A549 (cell line): ENCODE measurements at regions not wholly inside any gene's neighbourhood (a gene's known extent, or its start where the extent isn't known, plus 50 kb on each side); places are given as distances from the start of the nearest gene placed in this dataset.

Experiments used
- ATAC-seq, 2 experiments: fragments of 200-7000 bp in 1 of 2; fragments of >200 bp in 1 of 2; cut with Nextera tagmentation in 1 of 2; cut with Tn5 transposase in 1 of 2; 3 replicates each; pipeline versions ENCODE4 v1.8.0 to v1.9.1; 2018 to 2020; ENCODE audit warnings: mild to moderate bottlenecking in 1 of 2, moderate library complexity in 1 of 2
- CTCF ChIA-PET: fragments of 300-600 bp; sonication (Branson Sonifier 250); formaldehyde crosslinking; extraction: SDS; loops from one replicate; lab custom pipeline; 2021; ENCODE audit warnings: antibody characterized with exemption, inconsistent platforms; lab: Yijun Ruan, JAX
- POLR2A ChIA-PET: fragments of 350-600 bp; formaldehyde crosslinking; extraction: SDS; loops from one replicate; lab custom pipeline; 2021; ENCODE audit warnings: antibody characterized with exemption, inconsistent platforms; lab: Yijun Ruan, JAX
- DNase-seq, 2 experiments: peaks; one replicate each; pipeline versions ENCODE4 v3.0.0 to v3.0.0-alpha.2; 2011 to 2016; ENCODE audit warnings: low read depth in 1 of 2, low spot score in 1 of 2
- FAIRE-seq: peaks from 2 replicates; lab custom pipeline; 2011; peaks lifted over from hg19 to GRCh38; lab: Jason Lieb, UNC
- H3K27ac ChIP-seq, 2 experiments: fragments of >200 bp; sonication (Bioruptor Twin); formaldehyde crosslinking; 3 replicates each; pipeline ENCODE4 v1.5.1; 2016 to 2017
- H3K4me1 ChIP-seq: fragments of >200 bp; sonication (Bioruptor Twin); formaldehyde crosslinking; 3 replicates; pipeline ENCODE4 v1.6.1; 2016
- H3K4me2 ChIP-seq: fragments of >200 bp; sonication (Bioruptor Twin); formaldehyde crosslinking; 3 replicates; pipeline ENCODE4 v1.6.1; 2016
- H3K4me3 ChIP-seq: fragments of >200 bp; sonication (Bioruptor Twin); formaldehyde crosslinking; 3 replicates; pipeline ENCODE4 v1.5.1; 2016
- H3K9me3 ChIP-seq: fragments of >200 bp; sonication (Bioruptor Twin); formaldehyde crosslinking; 3 replicates; pipeline ENCODE4 v1.6.1; 2016
- CBX2 ChIP-seq: fragments of 200-600 bp; sonication (generic); IDR thresholded peaks from 2 replicates; pipeline ENCODE4 v1.6.1; 2016; ENCODE audit warnings: low read depth, mild to moderate bottlenecking, borderline replicate concordance
- EHF ChIP-seq: fragments of 250-450 bp; sonication (Bioruptor Pico); IDR thresholded peaks from 2 replicates; pipeline ENCODE4 v1.5.0; 2020; ENCODE audit warnings: mild to moderate bottlenecking
- HDAC2 ChIP-seq: fragments of 200-600 bp; sonication (generic); IDR thresholded peaks from 2 replicates; pipeline ENCODE4 v1.6.1; 2016
- HOXA7 ChIP-seq: fragments of 250-450 bp; sonication (Bioruptor Pico); IDR thresholded peaks from 2 replicates; pipeline ENCODE4 v1.5.0; 2020; ENCODE audit warnings: mild to moderate bottlenecking, moderate library complexity
- JUNB ChIP-seq: fragments of >200 bp; sonication (Bioruptor Twin); formaldehyde crosslinking; IDR thresholded peaks from 2 replicates; pipeline ENCODE4 v1.6.1; 2016
- MAFK ChIP-seq: fragments of 450-650 bp; IDR thresholded peaks from 2 replicates; pipeline ENCODE4 v1.6.1; 2014; ENCODE audit not compliant: partially characterized antibody
- MYC ChIP-seq: IDR thresholded peaks from 2 replicates; pipeline ENCODE4 v1.6.1; 2012; ENCODE audit warnings: mild to moderate bottlenecking, inconsistent platforms, low read length, improper control_type of control experiment, borderline replicate concordance
- NFE2L2 ChIP-seq: fragments of 150-350 bp; conservative IDR thresholded peaks from 2 replicates; pipeline ENCODE4 v1.6.1; 2014; ENCODE audit warnings: low read length
- NPAS2 ChIP-seq: fragments of 250-450 bp; sonication (Bioruptor Pico); IDR thresholded peaks from 2 replicates; pipeline ENCODE4 v1.8.0; 2022; ENCODE audit warnings: mild to moderate bottlenecking, moderate library complexity, borderline replicate concordance
- POLR2AphosphoS2 ChIP-seq: conservative IDR thresholded peaks from 2 replicates; pipeline ENCODE4 v1.6.1; 2012; ENCODE audit warnings: low read length, improper control_type of control experiment, inconsistent platforms
- TFCP2L1 ChIP-seq: fragments of 250-450 bp; sonication (Bioruptor Pico); IDR thresholded peaks from 2 replicates; pipeline ENCODE4 v1.5.0; 2021; ENCODE audit warnings: mild to moderate bottlenecking
- TP53 ChIP-seq: fragments of 250-450 bp; sonication (Bioruptor Pico); IDR thresholded peaks from 2 replicates; pipeline ENCODE4 v1.5.0; 2021; ENCODE audit warnings: mild to moderate bottlenecking, moderate library complexity
- ZFP36 ChIP-seq: fragments of 450-650 bp; IDR thresholded peaks from 2 replicates; pipeline ENCODE4 v1.6.1; 2014; ENCODE audit warnings: borderline replicate concordance; ENCODE audit not compliant: partially characterized antibody
- ZNF302 ChIP-seq: fragments of 250-450 bp; sonication (Bioruptor Pico); IDR thresholded peaks from 2 replicates; pipeline ENCODE4 v1.9.0; 2021; ENCODE audit warnings: inconsistent platforms, mild to moderate bottlenecking, moderate library complexity
- WGBS: methylation state at CpG from one replicate; pipeline ENCODE4 v1.1.6; 2017; ENCODE audit errors: missing lambda C conversion rate; 5-methylcytosine and 5-hydroxymethylcytosine counted together
- TF ChIP-seq, protein P1 (sequence below): fragments of >200 bp; sonication (Bioruptor Twin); formaldehyde crosslinking; IDR thresholded peaks from 3 replicates; pipeline ENCODE4 v1.5.1; 2016
- TF ChIP-seq, protein P2 (sequence below): IDR thresholded peaks from 2 replicates; pipeline ENCODE4 v1.6.1; 2012
- TF ChIP-seq, protein P3 (sequence below): fragments of 250-450 bp; sonication (Bioruptor Pico); IDR thresholded peaks from 2 replicates; pipeline ENCODE4 v1.5.0; 2020; ENCODE audit warnings: low read depth, mild to moderate bottlenecking, moderate library complexity
- TF ChIP-seq, protein P4 (sequence below): fragments of >200 bp; sonication (Bioruptor Twin); formaldehyde crosslinking; IDR thresholded peaks from 3 replicates; pipeline ENCODE4 v1.6.1; 2016
- TF ChIP-seq, protein P5 (sequence below): IDR thresholded peaks from 2 replicates; pipeline ENCODE4 v1.6.1; 2012; ENCODE audit warnings: low read depth, borderline replicate concordance

DNA sequence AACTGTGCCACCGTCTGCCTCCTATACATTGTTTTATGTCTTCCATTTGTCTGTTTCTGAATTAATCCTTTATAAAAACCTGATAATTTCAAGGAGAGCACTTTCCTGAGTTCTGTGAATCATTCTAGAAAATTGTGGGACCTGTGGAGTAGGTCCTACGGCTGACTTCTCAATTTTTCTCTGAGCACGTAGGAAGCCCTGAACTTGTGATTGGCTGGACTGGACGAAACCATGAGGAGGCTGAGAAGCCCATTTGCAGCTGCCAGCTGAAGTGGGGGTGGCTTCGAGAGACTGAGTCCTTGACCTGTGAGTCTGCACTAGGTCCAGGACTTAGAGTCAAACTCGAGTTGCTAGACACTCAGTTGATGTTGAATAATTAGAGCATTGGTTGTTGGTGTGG lies 277.1 kb upstream of the NCAM2 start:
- ATAC-seq (no peak), FAIRE-seq (no peak), DNase-seq (no peak)
- no peak overlapping the region for H3K4me3 ChIP-seq
- H3K4me2 ChIP-seq: no peak overlapping the region
- no peak overlapping the region for H3K27ac ChIP-seq
- H3K9me3 ChIP-seq: no peaks in the 10 kb centered on the region
- ChIA-PET POLR2A (no interaction called here), CTCF (no interaction called here)
- TF ChIP-seq MYC (no peak), TP53 (CRISPR knock-in tag) (no peak), POLR2AphosphoS2 (no peak), ZFP36 (no peak), HOXA7 (CRISPR knock-in tag) (no peak), JUNB (no peak), TFCP2L1 (CRISPR knock-in tag) (no peak), CBX2 (no peak), NPAS2 (CRISPR knock-in tag) (no peak)
- TF ChIP-seq, protein P1, sequence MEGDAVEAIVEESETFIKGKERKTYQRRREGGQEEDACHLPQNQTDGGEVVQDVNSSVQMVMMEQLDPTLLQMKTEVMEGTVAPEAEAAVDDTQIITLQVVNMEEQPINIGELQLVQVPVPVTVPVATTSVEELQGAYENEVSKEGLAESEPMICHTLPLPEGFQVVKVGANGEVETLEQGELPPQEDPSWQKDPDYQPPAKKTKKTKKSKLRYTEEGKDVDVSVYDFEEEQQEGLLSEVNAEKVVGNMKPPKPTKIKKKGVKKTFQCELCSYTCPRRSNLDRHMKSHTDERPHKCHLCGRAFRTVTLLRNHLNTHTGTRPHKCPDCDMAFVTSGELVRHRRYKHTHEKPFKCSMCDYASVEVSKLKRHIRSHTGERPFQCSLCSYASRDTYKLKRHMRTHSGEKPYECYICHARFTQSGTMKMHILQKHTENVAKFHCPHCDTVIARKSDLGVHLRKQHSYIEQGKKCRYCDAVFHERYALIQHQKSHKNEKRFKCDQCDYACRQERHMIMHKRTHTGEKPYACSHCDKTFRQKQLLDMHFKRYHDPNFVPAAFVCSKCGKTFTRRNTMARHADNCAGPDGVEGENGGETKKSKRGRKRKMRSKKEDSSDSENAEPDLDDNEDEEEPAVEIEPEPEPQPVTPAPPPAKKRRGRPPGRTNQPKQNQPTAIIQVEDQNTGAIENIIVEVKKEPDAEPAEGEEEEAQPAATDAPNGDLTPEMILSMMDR: no peak
- TF ChIP-seq, protein P2, sequence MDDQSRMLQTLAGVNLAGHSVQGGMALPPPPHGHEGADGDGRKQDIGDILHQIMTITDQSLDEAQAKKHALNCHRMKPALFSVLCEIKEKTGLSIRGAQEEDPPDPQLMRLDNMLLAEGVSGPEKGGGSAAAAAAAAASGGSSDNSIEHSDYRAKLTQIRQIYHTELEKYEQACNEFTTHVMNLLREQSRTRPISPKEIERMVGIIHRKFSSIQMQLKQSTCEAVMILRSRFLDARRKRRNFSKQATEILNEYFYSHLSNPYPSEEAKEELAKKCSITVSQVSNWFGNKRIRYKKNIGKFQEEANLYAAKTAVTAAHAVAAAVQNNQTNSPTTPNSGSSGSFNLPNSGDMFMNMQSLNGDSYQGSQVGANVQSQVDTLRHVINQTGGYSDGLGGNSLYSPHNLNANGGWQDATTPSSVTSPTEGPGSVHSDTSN: no peak
- TF ChIP-seq, protein P3, sequence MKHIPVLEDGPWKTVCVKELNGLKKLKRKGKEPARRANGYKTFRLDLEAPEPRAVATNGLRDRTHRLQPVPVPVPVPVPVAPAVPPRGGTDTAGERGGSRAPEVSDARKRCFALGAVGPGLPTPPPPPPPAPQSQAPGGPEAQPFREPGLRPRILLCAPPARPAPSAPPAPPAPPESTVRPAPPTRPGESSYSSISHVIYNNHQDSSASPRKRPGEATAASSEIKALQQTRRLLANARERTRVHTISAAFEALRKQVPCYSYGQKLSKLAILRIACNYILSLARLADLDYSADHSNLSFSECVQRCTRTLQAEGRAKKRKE (CRISPR knock-in tag): no peak
- TF ChIP-seq, protein P4, sequence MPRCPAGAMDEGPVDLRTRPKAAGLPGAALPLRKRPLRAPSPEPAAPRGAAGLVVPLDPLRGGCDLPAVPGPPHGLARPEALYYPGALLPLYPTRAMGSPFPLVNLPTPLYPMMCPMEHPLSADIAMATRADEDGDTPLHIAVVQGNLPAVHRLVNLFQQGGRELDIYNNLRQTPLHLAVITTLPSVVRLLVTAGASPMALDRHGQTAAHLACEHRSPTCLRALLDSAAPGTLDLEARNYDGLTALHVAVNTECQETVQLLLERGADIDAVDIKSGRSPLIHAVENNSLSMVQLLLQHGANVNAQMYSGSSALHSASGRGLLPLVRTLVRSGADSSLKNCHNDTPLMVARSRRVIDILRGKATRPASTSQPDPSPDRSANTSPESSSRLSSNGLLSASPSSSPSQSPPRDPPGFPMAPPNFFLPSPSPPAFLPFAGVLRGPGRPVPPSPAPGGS: no peak
- no peaks in the 10 kb centered on the region for H3K4me1 ChIP-seq
- WGBS: 5% methylated on average over 6 of the region's 6 CpGs

DNA sequence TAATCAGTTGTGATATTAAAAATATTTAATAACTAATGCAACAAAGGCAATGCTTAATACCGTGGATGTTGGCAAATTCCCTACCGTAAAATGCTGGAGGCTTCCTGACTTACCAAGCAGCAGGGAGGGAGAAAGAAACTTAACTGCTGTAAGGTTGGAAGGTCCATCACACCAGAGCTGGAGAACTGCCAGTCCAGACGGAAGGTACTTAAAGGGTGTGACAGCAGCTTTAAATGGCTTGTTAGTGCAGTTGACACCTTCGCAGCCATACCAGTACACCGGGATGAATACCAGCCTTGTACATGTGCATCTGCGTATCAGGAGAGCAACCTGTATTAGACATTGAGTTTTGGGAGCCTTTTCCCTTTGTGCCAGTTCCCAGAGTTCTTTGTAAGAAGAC lies 269.5 kb upstream of the NCAM2 start:
- Histone ChIP-seq H3K4me2 (no peak overlapping the region), H3K9me3 (no peaks in the 10 kb centered on the region), H3K4me1 (no peaks in the 10 kb centered on the region), H3K4me3 (no peak overlapping the region), H3K27ac (no peak overlapping the region)
- ChIA-PET CTCF (no interaction called here), POLR2A (no interaction called here)
- WGBS: 17% methylated on average over 6 of the region's 6 CpGs
- TF ChIP-seq, protein P2: no peak
- TF ChIP-seq, protein P4: no peak
- TF ChIP-seq TFCP2L1 (CRISPR knock-in tag) (no peak), MAFK (no peak), NFE2L2 (no peak), ZNF302 (CRISPR knock-in tag) (no peak), POLR2AphosphoS2 (no peak), HDAC2 (no peak), EHF (CRISPR knock-in tag) (no peak)
- TF ChIP-seq, protein P3 (CRISPR knock-in tag): no peak
- TF ChIP-seq, protein P5, sequence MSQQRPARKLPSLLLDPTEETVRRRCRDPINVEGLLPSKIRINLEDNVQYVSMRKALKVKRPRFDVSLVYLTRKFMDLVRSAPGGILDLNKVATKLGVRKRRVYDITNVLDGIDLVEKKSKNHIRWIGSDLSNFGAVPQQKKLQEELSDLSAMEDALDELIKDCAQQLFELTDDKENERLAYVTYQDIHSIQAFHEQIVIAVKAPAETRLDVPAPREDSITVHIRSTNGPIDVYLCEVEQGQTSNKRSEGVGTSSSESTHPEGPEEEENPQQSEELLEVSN: no peak
- DNase-seq (no peak), FAIRE-seq (no peak), ATAC-seq (no peak)
